Testis (tissue), 2 donors: ENCODE measurements at regions not wholly inside any gene's neighbourhood (a gene's known extent, or its start where the extent isn't known, plus 50 kb on each side); places are given as distances from the start of the nearest gene placed in this dataset.

Source experiments
- DNase-seq: peaks from one replicate; pipeline ENCODE4 v3.0.0-alpha.2; 2019
- H3K27ac ChIP-seq, 2 donors: fragments of 200-600 bp; sonication (generic); one replicate each; pipeline ENCODE4 v1.5.1; 2019
- H3K27me3 ChIP-seq: fragments of 200-600 bp; sonication (generic); one replicate; pipeline ENCODE4 v1.5.1; 2019
- H3K36me3 ChIP-seq: fragments of 200-600 bp; sonication (generic); one replicate; pipeline ENCODE4 v1.5.1; 2017; ENCODE audit warnings: low read depth; ENCODE audit errors: missing control alignments
- H3K4me1 ChIP-seq: fragments of 200-600 bp; sonication (generic); one replicate; pipeline ENCODE4 v1.5.1; 2019
- H3K4me3 ChIP-seq, 2 donors: fragments of 200-600 bp; sonication (generic); one replicate each; pipeline ENCODE4 v1.5.1; 2017 to 2019
- H3K9me3 ChIP-seq: fragments of 200-600 bp; sonication (generic); one replicate; pipeline ENCODE4 v1.5.1; 2017
- POLR2A ChIP-seq: fragments of 450-650 bp; IDR thresholded peaks from one replicate; pipeline ENCODE4 v1.6.1; 2017; ENCODE audit warnings: antibody characterized with exemption, mild to moderate bottlenecking, moderate library complexity
- WGBS, 2 donors: methylation state at CpG; one replicate each; pipeline ENCODE4 v1.1.5; 2018; 5-methylcytosine and 5-hydroxymethylcytosine counted together
- intact Hi-C: fragments of 100-400 bp; cut with DNase I; formaldehyde crosslinking; loops from one replicate; pipeline ENCODE4 v1.15.1; 2023; ENCODE audit warnings: low total_unique reads
- TF ChIP-seq, protein P1 (sequence below), 3 experiments: fragments of 450-650 bp in 2 of 3; fragments of 200-600 bp in 1 of 3; sonication (generic) in 1 of 3; IDR thresholded peaks; one replicate each; pipeline ENCODE4 v1.5.1; 2016 to 2019; ENCODE audit warnings: antibody characterized with exemption in 3 of 3, mild to moderate bottlenecking in 2 of 3, moderate library complexity in 1 of 3

DNA sequence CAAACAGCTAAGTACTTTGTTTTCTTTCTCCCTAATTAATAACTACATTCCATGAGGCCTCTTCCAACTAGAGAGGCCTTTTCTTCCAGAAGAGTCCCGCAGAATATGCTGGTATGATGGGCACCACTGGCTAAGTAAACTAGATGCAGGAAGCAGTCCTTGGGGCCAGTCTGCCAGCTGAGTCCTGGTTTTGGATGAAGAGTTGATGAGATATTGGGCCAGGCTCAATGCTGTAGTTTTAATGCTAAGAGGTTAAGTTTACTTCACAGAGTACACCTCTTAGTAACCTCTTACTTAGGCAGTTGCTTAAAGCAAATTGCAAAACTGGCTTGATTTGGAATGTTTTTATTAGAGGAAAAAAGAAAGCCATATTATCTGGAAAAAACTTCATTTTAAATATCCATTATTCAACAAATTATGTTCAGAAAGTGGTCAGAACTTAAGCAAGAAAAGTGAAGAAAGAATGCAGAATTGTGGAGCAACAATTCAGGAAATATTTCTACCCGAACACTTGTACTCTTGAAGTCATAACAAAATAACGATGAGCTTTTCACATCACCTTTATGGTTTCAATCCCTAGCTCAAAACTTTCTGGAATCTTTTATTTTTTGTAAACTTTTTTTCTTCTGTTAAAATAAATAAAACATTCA lies 178.4 kb upstream of the CDIN1 start:
- Histone ChIP-seq H3K27ac (no peak overlapping the region), H3K4me3 (no peak overlapping the region)
- intact Hi-C loops = no loop called here

GRCh38 chr15:36401586-36401966 lies 177.8 kb upstream of the CDIN1 start:
- intact Hi-C loops = no loop called here
- WGBS, 2 donors = 38 to 48% methylated on average over 3 of the region's 3 CpGs
- Histone ChIP-seq H3K36me3 (no peaks in the 10 kb centered on the region), H3K9me3 (no peaks in the 10 kb centered on the region), H3K27me3 (no peaks in the 10 kb centered on the region), H3K27ac (no peak overlapping the region), H3K4me1 (peaks cover 3% of the 10 kb centered on the region), H3K4me3 (no peak overlapping the region)
- no peak for DNase-seq
- TF ChIP-seq, protein P1, sequence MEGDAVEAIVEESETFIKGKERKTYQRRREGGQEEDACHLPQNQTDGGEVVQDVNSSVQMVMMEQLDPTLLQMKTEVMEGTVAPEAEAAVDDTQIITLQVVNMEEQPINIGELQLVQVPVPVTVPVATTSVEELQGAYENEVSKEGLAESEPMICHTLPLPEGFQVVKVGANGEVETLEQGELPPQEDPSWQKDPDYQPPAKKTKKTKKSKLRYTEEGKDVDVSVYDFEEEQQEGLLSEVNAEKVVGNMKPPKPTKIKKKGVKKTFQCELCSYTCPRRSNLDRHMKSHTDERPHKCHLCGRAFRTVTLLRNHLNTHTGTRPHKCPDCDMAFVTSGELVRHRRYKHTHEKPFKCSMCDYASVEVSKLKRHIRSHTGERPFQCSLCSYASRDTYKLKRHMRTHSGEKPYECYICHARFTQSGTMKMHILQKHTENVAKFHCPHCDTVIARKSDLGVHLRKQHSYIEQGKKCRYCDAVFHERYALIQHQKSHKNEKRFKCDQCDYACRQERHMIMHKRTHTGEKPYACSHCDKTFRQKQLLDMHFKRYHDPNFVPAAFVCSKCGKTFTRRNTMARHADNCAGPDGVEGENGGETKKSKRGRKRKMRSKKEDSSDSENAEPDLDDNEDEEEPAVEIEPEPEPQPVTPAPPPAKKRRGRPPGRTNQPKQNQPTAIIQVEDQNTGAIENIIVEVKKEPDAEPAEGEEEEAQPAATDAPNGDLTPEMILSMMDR (IDR thresholded peaks at IDR 0.05) = no peak
- no peak for TF ChIP-seq POLR2A

More for the DNA sequence above, 178.4 kb upstream of the CDIN1 start:
- TF ChIP-seq, protein P1 (IDR thresholded peaks at IDR 0.05) = no peak
- no peak for TF ChIP-seq POLR2A
- WGBS, 2 donors = 70 to 78% methylated on average over 3 of the region's 3 CpGs
- DNase-seq = no peak
- Histone ChIP-seq H3K4me1 (peaks cover 3% of the 10 kb centered on the region), H3K36me3 (no peaks in the 10 kb centered on the region), H3K9me3 (no peaks in the 10 kb centered on the region), H3K27me3 (no peaks in the 10 kb centered on the region)

- WGBS, 2 donors = 72 to 85% methylated on average over 5 of the region's 5 CpGs
- no peak for DNase-seq
- Histone ChIP-seq H3K27me3 (no peaks in the 10 kb centered on the region), H3K9me3 (no peaks in the 10 kb centered on the region), H3K27ac (no peak overlapping the region), H3K36me3 (no peaks in the 10 kb centered on the region), H3K4me3 (no peak overlapping the region), H3K4me1 (peaks cover 3% of the 10 kb centered on the region)
- intact Hi-C loops = no loop called here
- no peak for TF ChIP-seq POLR2A
- TF ChIP-seq, protein P1 (IDR thresholded peaks at IDR 0.05) = no peak
These were observed 176.1 kb upstream of the CDIN1 start for GRCh38 chr15:36403351-36403750.

GRCh38 chr15:36406366-36406765 lies 173.1 kb upstream of the CDIN1 start:
- intact Hi-C loops = no loop called here
- Histone ChIP-seq H3K4me3 (no peak overlapping the region), H3K27me3 (no peaks in the 10 kb centered on the region), H3K4me1 (no peaks in the 10 kb centered on the region), H3K9me3 (no peaks in the 10 kb centered on the region), H3K36me3 (no peaks in the 10 kb centered on the region), H3K27ac (no peak overlapping the region)
- no peak for DNase-seq
- TF ChIP-seq, protein P1 (IDR thresholded peaks at IDR 0.05) = no peak
- TF ChIP-seq POLR2A = no peak
- WGBS, 2 donors = 72 to 82% methylated on average over 3 of the region's 3 CpGs

DNA sequence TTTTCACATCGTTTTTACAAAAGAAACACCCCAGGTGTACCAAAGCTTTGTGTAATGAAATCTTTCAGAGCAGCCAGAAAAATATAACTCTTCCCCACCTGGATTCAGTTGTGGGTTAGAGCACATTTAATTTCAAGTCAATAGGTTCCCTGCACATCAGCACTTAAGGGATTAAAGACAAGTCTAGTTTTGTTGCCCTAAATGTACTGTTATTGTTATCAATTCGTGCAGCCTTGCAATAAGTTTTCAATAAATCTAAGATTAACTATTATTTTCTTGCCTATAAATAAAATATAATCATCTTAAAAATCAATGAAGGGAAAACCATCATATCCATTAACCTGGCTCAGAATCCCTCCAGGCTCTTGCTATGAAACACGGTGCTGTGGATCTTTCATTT lies 172.5 kb upstream of the CDIN1 start:
- TF ChIP-seq, protein P1 (IDR thresholded peaks at IDR 0.05) = no peak
- TF ChIP-seq POLR2A = no peak
- Histone ChIP-seq H3K4me1 (no peaks in the 10 kb centered on the region), H3K9me3 (no peaks in the 10 kb centered on the region), H3K4me3 (no peak overlapping the region), H3K27me3 (no peaks in the 10 kb centered on the region), H3K27ac (no peak overlapping the region), H3K36me3 (no peaks in the 10 kb centered on the region)
- intact Hi-C loops = no loop called here
- WGBS, 2 donors = 62 to 63% methylated on average over 3 of the region's 3 CpGs
- DNase-seq = no peak
